BLaER1 (cell line): ENCODE measurements at regions not wholly inside any gene's neighbourhood (a gene's known extent, or its start where the extent isn't known, plus 50 kb on each side); places are given as distances from the start of the nearest gene placed in this dataset.
"Not testable (repeated sequence)": the region's sequence is repeated elsewhere in the genome, so short reads cannot be mapped to it uniquely, and the experiment has no call there.

Experiments
- H3K27ac ChIP-seq: shearing (Covaris generic); formaldehyde crosslinking; 2 replicates; pipeline ENCODE4 v1.8.1; 2022
- H3K27me3 ChIP-seq: shearing (Covaris generic); formaldehyde crosslinking; 2 replicates; pipeline ENCODE4 v1.8.1; 2022
- H3K36me3 ChIP-seq: shearing (Covaris generic); formaldehyde crosslinking; 2 replicates; pipeline ENCODE4 v1.8.1; 2022
- H3K4me1 ChIP-seq: shearing (Covaris generic); formaldehyde crosslinking; 2 replicates; pipeline ENCODE4 v1.8.1; 2022
- H3K4me2 ChIP-seq: shearing (Covaris generic); formaldehyde crosslinking; 2 replicates; pipeline ENCODE4 v1.8.1; 2022
- H3K4me3 ChIP-seq: shearing (Covaris generic); formaldehyde crosslinking; 2 replicates; pipeline ENCODE4 v1.8.1; 2022
- H3K9ac ChIP-seq: shearing (Covaris generic); formaldehyde crosslinking; 2 replicates; pipeline ENCODE4 v1.8.1; 2022
- H3K9me3 ChIP-seq: shearing (Covaris generic); formaldehyde crosslinking; 2 replicates; pipeline ENCODE4 v1.8.1; 2022
- H4K20me1 ChIP-seq: shearing (Covaris generic); formaldehyde crosslinking; 2 replicates; pipeline ENCODE4 v1.8.1; 2022
- Cebpa-rat ChIP-seq: shearing (Covaris generic); IDR thresholded peaks from 2 replicates; pipeline ENCODE4 v1.8.1; 2022

- Histone ChIP-seq H4K20me1 (no peaks in the 10 kb centered on the region), H3K9ac (no peak overlapping the region), H3K4me2 (no peak overlapping the region)
Measured at GRCh38 chr7:138352570-138353461, 107.2 kb upstream of the TRIM24 start.

DNA sequence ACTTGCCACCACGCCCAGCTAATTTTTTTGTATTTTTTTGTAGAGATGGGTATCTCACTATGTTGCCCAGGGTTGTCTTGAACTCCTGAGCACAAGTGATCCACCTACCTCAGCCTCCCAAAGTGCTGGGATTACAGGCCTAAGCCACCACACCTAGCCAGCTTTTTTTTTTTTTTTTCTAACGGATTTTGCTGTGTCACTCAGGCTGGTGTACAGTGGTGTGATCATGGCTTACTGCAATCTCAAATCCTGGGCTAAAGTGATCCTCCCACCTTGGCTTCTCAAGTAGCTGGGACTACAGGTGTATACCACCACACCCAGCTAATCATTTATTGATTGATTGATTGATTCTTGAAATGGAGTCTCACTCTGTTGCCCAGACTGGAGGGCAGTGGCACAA, 106.0 kb upstream of the TRIM24 start:
- no peaks in the 10 kb centered on the region for H3K36me3 ChIP-seq
- H3K9ac ChIP-seq: no peak overlapping the region
- peaks cover 34% of the 10 kb centered on the region for H3K9me3 ChIP-seq
- H4K20me1 ChIP-seq: no peaks in the 10 kb centered on the region
- no peak overlapping the region for H3K4me2 ChIP-seq
- no peak overlapping the region for H3K4me3 ChIP-seq
- TF ChIP-seq Cebpa-rat: no peak
- H3K27ac ChIP-seq: no peak overlapping the region
- no peaks in the 10 kb centered on the region for H3K27me3 ChIP-seq
- H3K4me1 ChIP-seq: no peaks in the 10 kb centered on the region

More at GRCh38 chr7:138352570-138353461, 107.2 kb upstream of the TRIM24 start:
- H3K4me3 ChIP-seq: no peak overlapping the region
- H3K36me3 ChIP-seq: no peaks in the 10 kb centered on the region
- H3K4me1 ChIP-seq: no peaks in the 10 kb centered on the region
- H3K9me3 ChIP-seq: peaks cover 29% of the 10 kb centered on the region
- H3K27me3 ChIP-seq: no peaks in the 10 kb centered on the region
- H3K27ac ChIP-seq: no peak overlapping the region
- TF ChIP-seq Cebpa-rat: no peak

DNA sequence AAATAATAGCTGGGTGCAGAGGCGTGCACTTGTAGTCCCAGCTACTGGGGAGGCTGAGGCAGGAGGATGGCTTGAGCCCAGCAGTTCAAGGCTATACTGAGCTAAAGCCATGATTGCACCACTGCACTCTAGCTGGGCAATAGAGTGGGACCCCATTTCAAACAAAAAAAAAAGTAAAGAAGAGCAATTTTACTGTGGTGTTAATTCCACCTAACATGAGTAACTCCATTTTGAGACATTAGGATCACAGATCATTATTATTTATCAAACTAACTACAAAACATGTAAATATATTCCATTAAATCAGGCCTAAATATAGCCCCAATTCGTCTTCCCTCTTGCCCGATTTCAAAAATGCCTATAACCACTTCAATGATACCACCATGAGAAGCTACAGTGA, 104.8 kb upstream of the TRIM24 start:
- TF ChIP-seq Cebpa-rat: no peak
- H3K9ac ChIP-seq: no peak overlapping the region

GRCh38 chr7:138358850-138359341, 101.2 kb upstream of the TRIM24 start:
- Histone ChIP-seq H3K4me3 (no peak overlapping the region), H3K4me2 (no peak overlapping the region), H3K27me3 (no peaks in the 10 kb centered on the region), H3K9ac (no peak overlapping the region), H3K4me1 (no peaks in the 10 kb centered on the region), H4K20me1 (no peaks in the 10 kb centered on the region), H3K27ac (no peak overlapping the region), H3K36me3 (no peaks in the 10 kb centered on the region), H3K9me3 (peaks cover 11% of the 10 kb centered on the region; the same call in 1 of the 2 replicates)
- no peak for TF ChIP-seq Cebpa-rat

More for the DNA sequence above, 104.8 kb upstream of the TRIM24 start:
- peaks cover 29% of the 10 kb centered on the region for H3K9me3 ChIP-seq
- no peaks in the 10 kb centered on the region for H4K20me1 ChIP-seq
- no peaks in the 10 kb centered on the region for H3K27me3 ChIP-seq
- H3K4me1 ChIP-seq: no peaks in the 10 kb centered on the region
- H3K27ac ChIP-seq: no peak overlapping the region
- H3K4me2 ChIP-seq: no peak overlapping the region
- H3K36me3 ChIP-seq: no peaks in the 10 kb centered on the region
- no peak overlapping the region for H3K4me3 ChIP-seq

- no peaks in the 10 kb centered on the region for H3K4me1 ChIP-seq
- H3K36me3 ChIP-seq: no peaks in the 10 kb centered on the region
- no peak for TF ChIP-seq Cebpa-rat
- H3K27me3 ChIP-seq: no peaks in the 10 kb centered on the region
- H4K20me1 ChIP-seq: no peaks in the 10 kb centered on the region
- peaks cover 11% of the 10 kb centered on the region; the same call in 1 of the 2 replicates for H3K9me3 ChIP-seq
- no peak overlapping the region for H3K4me2 ChIP-seq
- H3K27ac ChIP-seq: no peak overlapping the region
- no peak overlapping the region for H3K9ac ChIP-seq
- no peak overlapping the region for H3K4me3 ChIP-seq
Measured at GRCh38 chr7:138359870-138360559, 100.0 kb upstream of the TRIM24 start.

DNA sequence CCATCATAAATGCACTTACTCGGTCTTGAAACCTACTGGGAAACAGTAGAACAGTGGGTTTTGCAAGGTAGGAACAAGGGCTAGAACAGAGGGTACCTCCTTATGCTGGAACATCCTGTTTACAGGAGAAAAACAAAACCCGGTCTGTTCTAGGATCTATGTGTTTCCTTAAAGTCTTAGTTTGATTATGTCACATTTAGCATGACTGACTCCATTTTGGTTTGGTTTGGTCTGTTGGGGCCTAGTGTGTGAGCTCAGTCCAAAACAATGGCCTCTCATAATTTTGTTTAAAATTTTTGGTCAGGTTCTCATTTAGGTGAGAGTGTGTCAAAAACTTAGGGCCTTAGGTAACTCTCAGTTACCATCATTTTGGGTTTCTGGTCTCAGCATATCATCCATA, 96.3 kb upstream of the TRIM24 start:
- Histone ChIP-seq H3K9me3 (peaks cover 27% of the 10 kb centered on the region), H3K9ac (no peak overlapping the region), H3K27ac (no peak overlapping the region), H3K4me1 (no peaks in the 10 kb centered on the region), H4K20me1 (no peaks in the 10 kb centered on the region), H3K4me2 (no peak overlapping the region), H3K36me3 (no peaks in the 10 kb centered on the region), H3K4me3 (no peak overlapping the region), H3K27me3 (no peaks in the 10 kb centered on the region)
- no peak for TF ChIP-seq Cebpa-rat

GRCh38 chr7:138366137-138366536, 93.9 kb upstream of the TRIM24 start:
- not testable (repeated sequence) for H3K27ac ChIP-seq, H3K4me2 ChIP-seq, H4K20me1 ChIP-seq, H3K27me3 ChIP-seq, H3K4me3 ChIP-seq, H3K4me1 ChIP-seq, H3K36me3 ChIP-seq, H3K9ac ChIP-seq
- peaks cover 50% of the 10 kb centered on the region for H3K9me3 ChIP-seq

DNA sequence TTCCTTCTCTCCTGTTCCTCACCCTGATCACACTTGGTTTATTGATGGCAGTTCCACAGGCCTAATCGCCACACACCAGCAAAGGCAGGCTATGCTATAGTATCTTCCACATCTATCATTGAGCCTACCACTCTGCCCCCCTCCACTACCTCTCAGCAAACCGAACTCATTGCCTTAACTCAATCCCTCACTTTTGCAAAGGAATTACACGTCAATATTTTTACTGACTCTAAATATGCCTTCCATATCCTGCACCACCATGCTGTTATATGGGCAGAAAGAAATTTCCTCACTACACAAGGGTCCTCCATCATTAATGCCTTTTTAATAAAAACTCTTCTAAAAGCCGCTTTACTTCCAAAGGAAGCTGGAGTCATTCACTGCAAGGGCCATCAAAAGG, 93.4 kb upstream of the TRIM24 start:
- H3K9ac ChIP-seq, H4K20me1 ChIP-seq, H3K36me3 ChIP-seq, H3K27me3 ChIP-seq, H3K27ac ChIP-seq, H3K4me3 ChIP-seq, H3K4me2 ChIP-seq, H3K4me1 ChIP-seq: not testable (repeated sequence)
- H3K9me3 ChIP-seq: peaks cover 54% of the 10 kb centered on the region

GRCh38 chr7:138369797-138370196, 90.3 kb upstream of the TRIM24 start:
- Histone ChIP-seq H3K4me3 (no peak overlapping the region), H4K20me1 (no peaks in the 10 kb centered on the region), H3K9ac (no peak overlapping the region), H3K9me3 (peaks cover 54% of the 10 kb centered on the region), H3K4me1 (no peaks in the 10 kb centered on the region), H3K27me3 (no peaks in the 10 kb centered on the region), H3K27ac (no peak overlapping the region), H3K4me2 (no peak overlapping the region), H3K36me3 (no peaks in the 10 kb centered on the region)
- no peak for TF ChIP-seq Cebpa-rat

DNA sequence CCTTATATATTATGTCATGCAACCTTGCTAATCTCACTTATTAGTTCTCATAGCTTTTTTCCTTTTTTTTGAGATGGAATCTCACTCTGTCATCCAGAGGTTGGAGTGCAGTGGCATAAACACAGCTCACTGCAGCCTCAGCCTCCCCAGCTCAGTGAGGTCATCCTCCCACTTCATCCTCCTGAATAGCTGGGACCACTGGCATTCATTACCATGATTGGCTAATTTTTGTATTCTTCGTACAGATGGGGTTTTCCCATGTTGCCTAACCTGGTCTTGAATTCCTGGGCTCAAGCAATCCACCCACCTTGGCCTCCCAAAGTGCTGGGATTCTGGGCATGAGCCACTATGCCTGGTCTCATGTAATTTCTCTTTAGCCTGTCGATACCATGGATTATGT, 89.1 kb upstream of the TRIM24 start:
- TF ChIP-seq Cebpa-rat: no peak
- H3K27ac ChIP-seq: no peak overlapping the region
- H3K4me2 ChIP-seq: no peak overlapping the region
- no peaks in the 10 kb centered on the region for H3K36me3 ChIP-seq
- H3K9me3 ChIP-seq: peaks cover 53% of the 10 kb centered on the region
- H3K4me1 ChIP-seq: no peaks in the 10 kb centered on the region
- H3K27me3 ChIP-seq: no peaks in the 10 kb centered on the region
- no peak overlapping the region for H3K9ac ChIP-seq
- H3K4me3 ChIP-seq: no peak overlapping the region
- no peaks in the 10 kb centered on the region for H4K20me1 ChIP-seq
